HepG2 (cell line): ENCODE measurements at regions not wholly inside any gene's neighbourhood (a gene's known extent, or its start where the extent isn't known, plus 50 kb on each side); places are given as distances from the start of the nearest gene placed in this dataset.
A peak's percentile ranks its signal among the peaks of the same experiment; 100 is the strongest.

ENCODE experiments used
- ATAC-seq: fragments of 200-7000 bp; cut with Tn5 transposase; 3 replicates; pipeline ENCODE4 v1.9.1; 2020; ENCODE audit warnings: mild to moderate bottlenecking, moderate library complexity
- BruUV-seq: library from RNA; stranded (reverse); fragments of 400-500 nt; replicated peaks from 2 replicates; lab custom pipeline; 2021; lab: Mats Ljungman, UMichigan
- CTCF ChIA-PET: fragments of 300-600 bp; formaldehyde crosslinking; extraction: SDS; loops from one replicate; lab custom pipeline; 2021; ENCODE audit warnings: low total read pairs, inconsistent platforms, low intra/inter-chr PET ratio; lab: Yijun Ruan, JAX
- POLR2A ChIA-PET: fragments of 350-600 bp; sonication (Branson Sonifier 250); formaldehyde crosslinking; loops from one replicate; lab custom pipeline; 2020; ENCODE audit warnings: antibody characterized with exemption, inconsistent platforms; lab: Yijun Ruan, JAX
- DNase-seq: peaks from one replicate; pipeline ENCODE4 v3.0.0-alpha.2; 2015; ENCODE audit warnings: low spot score
- FAIRE-seq: peaks from 3 replicates; lab custom pipeline; 2011; peaks lifted over from hg19 to GRCh38; lab: Jason Lieb, UNC
- H2AFZ ChIP-seq: one replicate; pipeline ENCODE4 v1.6.1; 2011; ENCODE audit warnings: low read length, inconsistent platforms
- H3K27ac ChIP-seq: fragments of 300-600 bp; 3 replicates; pipeline ENCODE4 v1.8.0; 2011; ENCODE audit warnings: mixed run types, mild to moderate bottlenecking, mixed read lengths, low read length, inconsistent platforms; ENCODE audit not compliant: insufficient read depth; ENCODE audit errors: extremely low read length
- H3K27me3 ChIP-seq, 2 experiments: fragments of 200-600 bp in 1 of 2; 2 replicates in 1 of 2; 3 replicates in 1 of 2; pipeline versions ENCODE4 v1.6.0 to v1.8.0; 2011; ENCODE audit warnings: low read length in 2 of 2, mild to moderate bottlenecking in 2 of 2, moderate library complexity in 2 of 2, inconsistent platforms in 1 of 2; ENCODE audit not compliant: insufficient read depth in 2 of 2, control insufficient read depth in 1 of 2
- H3K36me3 ChIP-seq, 2 experiments: fragments of 200-600 bp in 1 of 2; replicated peaks in 1 of 2; 2 replicates in 1 of 2; 3 replicates in 1 of 2; pipeline versions ENCODE4 v1.5.1 to v1.8.0; 2011; ENCODE audit warnings: low read length in 2 of 2, inconsistent platforms in 1 of 2; ENCODE audit not compliant: insufficient read depth in 2 of 2, control insufficient read depth in 1 of 2
- H3K4me1 ChIP-seq: 2 replicates; pipeline ENCODE4 v1.5.1; 2012; ENCODE audit warnings: low read length, inconsistent platforms; ENCODE audit not compliant: insufficient read depth
- H3K4me2 ChIP-seq: 2 replicates; pipeline ENCODE4 v1.6.0; 2011; ENCODE audit warnings: low read depth, low read length, inconsistent platforms
- H3K4me3 ChIP-seq, 3 experiments: fragments of 200-600 bp in 1 of 3; sonication (generic), shearing (Covaris generic) in 1 of 3; replicated peaks in 1 of 3; 2 replicates each; pipeline ENCODE4 v1.5.1; 2011 to 2016; ENCODE audit warnings: low read length in 3 of 3, inconsistent platforms in 2 of 3, low read depth in 2 of 3, mild to moderate bottlenecking in 2 of 3, control low read depth in 1 of 3, mixed read lengths in 1 of 3; ENCODE audit not compliant: insufficient read depth in 1 of 3
- H3K79me2 ChIP-seq: one replicate; pipeline ENCODE4 v1.6.1; 2011; ENCODE audit warnings: low read length, inconsistent platforms; ENCODE audit not compliant: insufficient read depth
- H3K9ac ChIP-seq: 2 replicates; pipeline ENCODE4 v1.6.0; 2011; ENCODE audit warnings: mild to moderate bottlenecking, low read depth, low read length, inconsistent platforms; ENCODE audit not compliant: insufficient read depth
- H3K9me3 ChIP-seq: 2 replicates; pipeline ENCODE4 v1.5.1; 2012; ENCODE audit warnings: mild to moderate bottlenecking, low read length
- H4K20me1 ChIP-seq: 2 replicates; pipeline ENCODE4 v1.6.0; 2011; ENCODE audit warnings: inconsistent platforms, mild to moderate bottlenecking, low read length, moderate library complexity; ENCODE audit not compliant: insufficient read depth
- ARHGAP35 ChIP-seq: sonication (generic); formaldehyde crosslinking; IDR thresholded peaks from 2 replicates; pipeline ENCODE4 v1.9.0; 2022; ENCODE audit warnings: mild to moderate bottlenecking, inconsistent platforms, moderate library complexity, missing genetic modification reagents, borderline replicate concordance
- BORCS8-MEF2B ChIP-seq: sonication (generic); formaldehyde crosslinking; IDR thresholded peaks from 2 replicates; pipeline ENCODE4 v1.8.0; 2022; ENCODE audit warnings: mild to moderate bottlenecking, missing genetic modification reagents
- CBX5 ChIP-seq: sonication (generic); formaldehyde crosslinking; IDR thresholded peaks from 2 replicates; pipeline ENCODE4 v1.4.0; 2020; ENCODE audit warnings: missing genetic modification reagents, borderline replicate concordance
- DNMT1 ChIP-seq: sonication (generic); formaldehyde crosslinking; IDR thresholded peaks from 2 replicates; pipeline ENCODE4 v1.5.1; 2020; ENCODE audit warnings: mild to moderate bottlenecking, missing genetic modification reagents
- FOSL2 ChIP-seq: sonication (generic); formaldehyde crosslinking; IDR thresholded peaks from 2 replicates; pipeline ENCODE4 v1.4.0; 2020; ENCODE audit warnings: missing genetic modification reagents
- HIVEP1 ChIP-seq: sonication (generic); formaldehyde crosslinking; IDR thresholded peaks from 2 replicates; pipeline ENCODE4 v1.4.0; 2020; ENCODE audit warnings: mild to moderate bottlenecking, missing genetic modification reagents
- HOXA5 ChIP-seq: sonication (generic); formaldehyde crosslinking; IDR thresholded peaks from 2 replicates; pipeline ENCODE4 v1.4.0; 2020; ENCODE audit warnings: missing genetic modification reagents
- KAT7 ChIP-seq: IDR thresholded peaks from 2 replicates; pipeline ENCODE4 v1.6.1; 2018; ENCODE audit warnings: borderline replicate concordance, missing compliant biosample characterization
- KDM6A ChIP-seq: IDR thresholded peaks from 2 replicates; pipeline ENCODE4 v1.6.1; 2016; ENCODE audit warnings: low read depth
- KMT2B ChIP-seq: IDR thresholded peaks from 2 replicates; pipeline ENCODE4 v1.6.1; 2016; ENCODE audit warnings: missing genetic modification reagents, missing compliant biosample characterization
- MED1 ChIP-seq: sonication (generic); formaldehyde crosslinking; IDR thresholded peaks from 2 replicates; pipeline ENCODE4 v1.4.0; 2020; ENCODE audit warnings: missing genetic modification reagents
- RBM22 ChIP-seq: fragments of 200-400 bp; formaldehyde crosslinking; optimal IDR thresholded peaks from 2 replicates; pipeline ENCODE3; 2017; ENCODE audit warnings: mild to moderate bottlenecking, low read length, moderate library complexity
- RXRA ChIP-seq: sonication (generic); formaldehyde crosslinking; IDR thresholded peaks from 2 replicates; pipeline ENCODE4 v1.5.1; 2020; ENCODE audit warnings: missing genetic modification reagents
- SMYD3 ChIP-seq: sonication (generic); formaldehyde crosslinking; IDR thresholded peaks from 2 replicates; pipeline ENCODE4 v1.8.1; 2023; ENCODE audit warnings: mild to moderate bottlenecking, missing genetic modification reagents
- TGIF2 ChIP-seq: IDR thresholded peaks from 2 replicates; pipeline ENCODE4 v1.6.1; 2016; ENCODE audit warnings: control low read depth, missing compliant biosample characterization
- ZSCAN9 ChIP-seq: IDR thresholded peaks from 2 replicates; pipeline ENCODE4 v1.6.1; 2016; ENCODE audit warnings: borderline replicate concordance
- WGBS: methylation state at CpG from one replicate; pipeline ENCODE4 v1.1.6; 2017; ENCODE audit warnings: low lambda C conversion rate; 5-methylcytosine and 5-hydroxymethylcytosine counted together
- in situ Hi-C: cut with HindIII; loops from 2 replicates; pipeline ENCODE4 v1.10.0; 2017; ENCODE audit warnings: low pct_unique_long_range_greater_than_20kb; ENCODE audit not compliant: extremely low pct_ligation_motif_present
- intact Hi-C: fragments of 100-400 bp; cut with micrococcal nuclease; formaldehyde crosslinking; loops from one replicate; pipeline ENCODE4 v1.10.0; 2022; ENCODE audit not compliant: unreplicated experiment
- TF ChIP-seq, protein P1 (sequence below): sonication (generic); formaldehyde crosslinking; IDR thresholded peaks from 2 replicates; pipeline ENCODE4 v1.4.0; 2020; ENCODE audit warnings: mild to moderate bottlenecking, missing genetic modification reagents, borderline replicate concordance

DNA sequence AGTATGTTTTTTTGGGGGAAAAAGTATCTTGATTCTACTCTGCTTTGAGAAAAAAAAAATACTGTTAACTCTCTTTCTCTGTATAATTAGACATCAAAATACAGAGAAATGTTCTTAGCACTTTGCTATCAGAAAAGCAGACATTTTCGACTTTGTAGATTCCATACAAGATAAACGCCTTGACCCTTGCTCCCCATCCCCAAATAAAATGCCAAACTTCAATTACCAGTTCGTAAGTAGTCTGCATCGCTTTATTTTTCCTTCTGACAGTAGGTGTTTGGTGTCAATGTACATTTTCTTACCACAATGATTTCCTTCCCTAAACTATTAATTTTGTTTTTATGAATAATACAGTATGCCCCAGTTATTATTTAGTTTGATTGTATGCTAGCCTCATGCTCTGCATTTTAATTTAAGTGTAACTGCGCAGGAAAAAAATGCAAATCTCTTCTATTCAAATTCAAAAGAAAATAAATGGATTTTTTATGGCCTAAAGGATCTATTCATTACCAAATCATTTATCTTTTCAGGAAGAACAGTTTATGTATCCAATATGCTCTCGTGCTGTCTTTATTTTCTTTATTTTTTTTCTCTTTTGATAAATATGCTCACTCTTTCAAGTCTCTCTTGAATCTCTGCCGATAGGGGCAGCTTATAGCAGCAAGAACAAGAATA lies 84.8 kb upstream of the ZNF217 start (continued):
- TF ChIP-seq ARHGAP35 (CRISPR knock-in tag) = no peak
- TF ChIP-seq RXRA (CRISPR knock-in tag) = no peak
- peak; percentile 0; the same call in 1 of the 2 replicates for TF ChIP-seq KMT2B (CRISPR knock-in tag)
- TF ChIP-seq KAT7 (CRISPR knock-in tag) = 0 out of 2 replicates have a peak, but pooled peaks have one; percentile 5
- TF ChIP-seq MED1 (CRISPR knock-in tag) = no peak
- TF ChIP-seq SMYD3 (CRISPR knock-in tag) = 0 out of 2 replicates have a peak, but pooled peaks have one; percentile 50
- no peak for TF ChIP-seq RBM22
- TF ChIP-seq ZSCAN9 (CRISPR knock-in tag) = 0 out of 2 replicates have a peak, but pooled peaks have one; percentile 10

DNA sequence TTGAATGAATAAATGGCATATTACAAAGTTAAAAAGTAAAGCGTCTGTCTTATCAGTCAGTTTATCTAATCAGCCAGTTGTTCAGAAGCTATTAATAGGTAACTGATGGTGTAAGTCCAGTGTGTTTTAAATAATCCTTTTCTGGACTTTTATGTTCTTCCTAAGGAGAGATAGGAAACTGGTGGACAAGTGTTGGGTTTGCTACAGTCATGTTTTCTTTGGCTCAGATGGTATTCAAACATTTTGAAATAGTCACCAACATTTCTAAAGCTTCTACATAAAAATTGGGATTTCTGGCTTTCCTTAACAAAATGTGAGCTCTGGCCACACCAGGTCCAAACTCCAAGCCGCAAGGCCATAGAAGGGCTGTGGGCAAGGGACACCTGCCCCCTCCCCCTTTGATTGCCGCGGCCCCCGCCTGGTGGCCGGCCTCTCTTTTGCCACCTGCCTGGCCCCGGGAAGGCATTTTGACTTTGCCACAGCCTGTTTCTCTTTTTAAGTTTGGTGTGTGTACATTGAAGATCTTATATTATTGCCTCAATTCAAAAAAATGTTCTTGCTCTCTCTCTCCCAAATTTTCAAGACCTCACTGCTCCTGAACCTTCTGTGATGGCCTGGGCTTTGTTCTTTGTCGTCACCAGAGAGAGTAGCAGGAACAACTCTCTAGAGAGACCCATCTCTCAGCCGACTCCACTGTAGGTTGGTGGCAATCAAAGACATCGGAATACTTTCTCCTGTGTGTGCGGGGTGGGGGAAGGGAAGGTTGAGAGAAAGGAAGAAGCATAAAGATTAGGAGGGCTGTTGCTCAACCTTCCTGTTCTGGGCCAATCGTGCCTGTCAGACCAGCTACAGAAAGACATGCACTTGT lies 84.0 kb upstream of the ZNF217 start:
- POLR2A ChIA-PET = interaction anchor here (0.5 to 4.4 kb wide), 30 partner anchors 8 to 438 kb away, joined by 3 to 51 read pairs (median 7); partner anchors contain the start of gene ZNF217
- Histone ChIP-seq H3K4me3 (peak overlapping the region; percentile 45 to 70 (median 67)), H3K4me1 (peaks cover 62% of the 10 kb centered on the region), H3K9ac (peak overlapping the region; percentile 66), H3K4me2 (peak overlapping the region; percentile 83), H3K27ac (peak overlapping the region; percentile 90), H4K20me1 (no peaks in the 10 kb centered on the region), H2AFZ (peak overlapping the region; percentile 36), H3K9me3 (no peaks in the 10 kb centered on the region), H3K36me3 (no peaks in the 10 kb centered on the region), H3K79me2 (no peaks in the 10 kb centered on the region), H3K27me3 (no peaks in the 10 kb centered on the region)
- FAIRE-seq (peak; percentile 66), DNase-seq (peak; percentile 92), ATAC-seq (peak; percentile 97)
- CTCF ChIA-PET = interaction anchor here (1.8 to 2.1 kb wide), 2 partner anchors 99 to 192 kb away, joined by 4 to 11 read pairs; no protein-coding TSS in a partner anchor
- intact Hi-C loops = loop anchor here (1.0 to 5.0 kb wide), 8 partner anchors 35 to 238 kb away; no protein-coding TSS in a partner anchor
- in situ Hi-C loops = no loop called here
- BruUV-seq = TSS peak; percentile 98
- WGBS = 3% methylated on average over 12 of the region's 12 CpGs
- TF ChIP-seq BORCS8-MEF2B (CRISPR knock-in tag) (no peak; the same call in 1 of the 2 replicates), DNMT1 (no peak), CBX5 (CRISPR knock-in tag) (peak; percentile 89; the same call in 1 of the 2 replicates), KDM6A (peak; percentile 80), HIVEP1 (CRISPR knock-in tag) (peak; percentile 74), TGIF2 (CRISPR knock-in tag) (peak; percentile 68; the same call in 1 of the 2 replicates), HOXA5 (CRISPR knock-in tag) (peak; percentile 84), FOSL2 (CRISPR knock-in tag) (peak; percentile 55)
- TF ChIP-seq, protein P1, sequence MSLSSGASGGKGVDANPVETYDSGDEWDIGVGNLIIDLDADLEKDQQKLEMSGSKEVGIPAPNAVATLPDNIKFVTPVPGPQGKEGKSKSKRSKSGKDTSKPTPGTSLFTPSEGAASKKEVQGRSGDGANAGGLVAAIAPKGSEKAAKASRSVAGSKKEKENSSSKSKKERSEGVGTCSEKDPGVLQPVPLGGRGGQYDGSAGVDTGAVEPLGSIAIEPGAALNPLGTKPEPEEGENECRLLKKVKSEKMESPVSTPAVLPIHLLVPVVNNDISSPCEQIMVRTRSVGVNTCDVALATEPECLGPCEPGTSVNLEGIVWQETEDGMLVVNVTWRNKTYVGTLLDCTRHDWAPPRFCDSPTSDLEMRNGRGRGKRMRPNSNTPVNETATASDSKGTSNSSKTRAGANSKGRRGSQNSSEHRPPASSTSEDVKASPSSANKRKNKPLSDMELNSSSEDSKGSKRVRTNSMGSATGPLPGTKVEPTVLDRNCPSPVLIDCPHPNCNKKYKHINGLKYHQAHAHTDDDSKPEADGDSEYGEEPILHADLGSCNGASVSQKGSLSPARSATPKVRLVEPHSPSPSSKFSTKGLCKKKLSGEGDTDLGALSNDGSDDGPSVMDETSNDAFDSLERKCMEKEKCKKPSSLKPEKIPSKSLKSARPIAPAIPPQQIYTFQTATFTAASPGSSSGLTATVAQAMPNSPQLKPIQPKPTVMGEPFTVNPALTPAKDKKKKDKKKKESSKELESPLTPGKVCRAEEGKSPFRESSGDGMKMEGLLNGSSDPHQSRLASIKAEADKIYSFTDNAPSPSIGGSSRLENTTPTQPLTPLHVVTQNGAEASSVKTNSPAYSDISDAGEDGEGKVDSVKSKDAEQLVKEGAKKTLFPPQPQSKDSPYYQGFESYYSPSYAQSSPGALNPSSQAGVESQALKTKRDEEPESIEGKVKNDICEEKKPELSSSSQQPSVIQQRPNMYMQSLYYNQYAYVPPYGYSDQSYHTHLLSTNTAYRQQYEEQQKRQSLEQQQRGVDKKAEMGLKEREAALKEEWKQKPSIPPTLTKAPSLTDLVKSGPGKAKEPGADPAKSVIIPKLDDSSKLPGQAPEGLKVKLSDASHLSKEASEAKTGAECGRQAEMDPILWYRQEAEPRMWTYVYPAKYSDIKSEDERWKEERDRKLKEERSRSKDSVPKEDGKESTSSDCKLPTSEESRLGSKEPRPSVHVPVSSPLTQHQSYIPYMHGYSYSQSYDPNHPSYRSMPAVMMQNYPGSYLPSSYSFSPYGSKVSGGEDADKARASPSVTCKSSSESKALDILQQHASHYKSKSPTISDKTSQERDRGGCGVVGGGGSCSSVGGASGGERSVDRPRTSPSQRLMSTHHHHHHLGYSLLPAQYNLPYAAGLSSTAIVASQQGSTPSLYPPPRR (CRISPR knock-in tag) = peak; percentile 82
